ACC112 (cell line): ENCODE measurements at regions not wholly inside any gene's neighbourhood (a gene's known extent, or its start where the extent isn't known, plus 50 kb on each side); places are given as distances from the start of the nearest gene placed in this dataset.
"Not testable (repeated sequence)": the region's sequence is repeated elsewhere in the genome, so short reads cannot be mapped to it uniquely, and the experiment has no call there.

Source experiments
- H2AFZ ChIP-seq: fragments of 200-600 bp; sonication (generic); one replicate; pipeline ENCODE4 v1.6.0; 2017; ENCODE audit warnings: antibody characterized with exemption, low read length; ENCODE audit not compliant: unreplicated experiment
- H3K27ac ChIP-seq: fragments of 200-600 bp; sonication (generic); 2 replicates; pipeline ENCODE4 v1.5.1; 2014; ENCODE audit warnings: low read depth, mild to moderate bottlenecking, antibody characterized with exemption, low read length, moderate library complexity
- H3K27me3 ChIP-seq: fragments of 200-600 bp; sonication (generic); 2 replicates; pipeline ENCODE4 v1.6.1; 2014; ENCODE audit warnings: mild to moderate bottlenecking, antibody characterized with exemption, low read length, moderate library complexity, mixed read lengths; ENCODE audit not compliant: insufficient read depth
- H3K36me3 ChIP-seq: fragments of 200-600 bp; sonication (generic); 2 replicates; pipeline ENCODE4 v1.6.1; 2016; ENCODE audit warnings: mild to moderate bottlenecking, antibody characterized with exemption, low read length, moderate library complexity, mixed read lengths; ENCODE audit not compliant: insufficient read depth
- H3K4me1 ChIP-seq: fragments of 200-600 bp; sonication (generic); one replicate; pipeline ENCODE4 v1.6.1; 2016; ENCODE audit warnings: low read length, mixed read lengths; ENCODE audit not compliant: insufficient read depth, unreplicated experiment, control insufficient read depth
- H3K4me3 ChIP-seq: fragments of 200-600 bp; sonication (generic); 2 replicates; pipeline ENCODE4 v1.5.1; 2014; ENCODE audit warnings: mild to moderate bottlenecking, low read depth, low read length
- H3K79me2 ChIP-seq: fragments of 200-600 bp; sonication (generic); one replicate; pipeline ENCODE4 v1.6.0; 2016; ENCODE audit warnings: low read length; ENCODE audit not compliant: control insufficient read depth, unreplicated experiment, insufficient read depth

- H3K4me1 ChIP-seq: no peaks in the 10 kb centered on the region
Observed at GRCh38 chr4:158347556-158347955, 137.3 kb downstream of the TMEM144 start.

DNA sequence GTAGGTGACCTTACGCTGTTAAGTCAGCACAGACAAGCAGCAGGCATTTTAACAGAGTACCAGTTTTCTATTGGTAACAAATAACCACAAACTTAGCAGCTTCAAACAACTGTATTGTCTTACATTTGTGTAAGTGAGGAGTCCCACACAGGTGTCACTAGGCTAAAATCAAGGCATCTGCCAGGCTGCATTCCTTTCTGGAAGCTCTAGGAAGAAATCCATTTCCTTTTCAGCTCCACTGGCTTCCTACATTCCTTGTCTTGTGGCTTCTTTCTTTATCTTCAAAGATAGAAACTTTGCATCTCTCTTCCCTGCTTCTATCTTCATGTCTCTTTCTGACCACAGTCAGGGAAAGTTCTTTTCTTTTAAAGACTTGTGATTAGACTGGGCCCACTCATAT lies 139.9 kb downstream of the TMEM144 start:
- Histone ChIP-seq H2AFZ (no peak overlapping the region), H3K36me3 (no peaks in the 10 kb centered on the region), H3K27me3 (no peaks in the 10 kb centered on the region), H3K79me2 (no peaks in the 10 kb centered on the region), H3K27ac (no peak overlapping the region), H3K4me1 (no peaks in the 10 kb centered on the region), H3K4me3 (no peak overlapping the region)

More at GRCh38 chr4:158347556-158347955, 137.3 kb downstream of the TMEM144 start:
- H3K79me2 ChIP-seq: no peaks in the 10 kb centered on the region
- no peak overlapping the region for H3K4me3 ChIP-seq
- H3K27ac ChIP-seq: no peak overlapping the region
- H3K36me3 ChIP-seq: no peaks in the 10 kb centered on the region
- H3K27me3 ChIP-seq: no peaks in the 10 kb centered on the region
- H2AFZ ChIP-seq: no peak overlapping the region

GRCh38 chr4:158353541-158354304 lies 143.4 kb downstream of the TMEM144 start:
- H2AFZ ChIP-seq: no peak overlapping the region
- H3K27ac ChIP-seq: no peak overlapping the region
- no peaks in the 10 kb centered on the region for H3K4me1 ChIP-seq
- H3K36me3 ChIP-seq: 0 out of 2 replicates have a peak, but pooled peaks cover 4% of the 10 kb centered on the region
- no peaks in the 10 kb centered on the region for H3K79me2 ChIP-seq
- H3K4me3 ChIP-seq: no peak overlapping the region
- no peaks in the 10 kb centered on the region for H3K27me3 ChIP-seq

DNA sequence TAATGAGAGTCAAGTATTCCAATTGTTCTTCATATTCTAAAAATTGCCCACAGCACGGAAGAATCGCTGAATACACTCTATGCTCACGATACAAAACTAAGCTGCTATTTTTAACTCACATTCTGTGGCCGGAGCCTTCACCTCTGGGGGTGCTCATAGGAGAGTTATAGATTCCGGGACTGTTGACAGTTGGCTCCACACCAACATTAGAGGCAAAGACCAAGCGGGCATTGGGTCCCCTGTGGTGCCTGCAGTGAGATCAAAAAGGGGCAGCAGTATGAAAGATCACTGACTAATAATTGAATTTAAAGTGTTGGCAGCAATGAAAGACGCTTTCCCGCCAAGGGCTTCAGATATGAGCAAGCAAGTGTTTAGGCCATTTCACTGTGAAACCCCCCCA lies 146.0 kb downstream of the TMEM144 start:
- Histone ChIP-seq H3K36me3 (0 out of 2 replicates have a peak, but pooled peaks cover 7% of the 10 kb centered on the region), H3K4me3 (no peak overlapping the region), H3K4me1 (no peaks in the 10 kb centered on the region), H2AFZ (no peak overlapping the region), H3K27me3 (no peaks in the 10 kb centered on the region), H3K27ac (no peak overlapping the region), H3K79me2 (no peaks in the 10 kb centered on the region)

DNA sequence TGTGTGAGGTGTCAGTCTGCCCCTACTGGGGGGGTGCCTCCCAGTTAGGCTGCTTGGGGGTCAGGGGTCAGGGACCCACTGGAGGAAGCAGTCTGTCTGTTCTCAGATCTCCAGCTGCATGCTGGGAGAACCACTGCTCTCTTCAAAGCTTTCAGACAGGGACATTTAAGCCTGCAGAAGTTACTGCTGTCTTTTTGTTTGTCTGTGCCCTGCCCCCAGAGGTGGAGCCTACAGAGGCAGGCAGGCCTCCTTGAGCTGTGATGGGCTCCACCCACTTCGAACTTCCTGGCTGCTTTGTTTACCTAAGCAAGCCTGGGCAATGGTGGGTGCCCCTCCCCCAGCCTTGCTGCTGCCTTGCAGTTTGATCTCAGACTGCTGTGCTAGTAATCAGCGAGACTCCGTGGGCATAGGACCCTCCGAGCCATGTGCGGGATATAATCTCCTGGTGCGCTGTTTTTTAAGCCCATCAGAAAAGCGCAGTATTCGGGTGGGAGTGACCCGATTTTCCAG lies 153.7 kb upstream of the RXFP1 start:
- not testable (repeated sequence) for H2AFZ ChIP-seq, H3K79me2 ChIP-seq, H3K27ac ChIP-seq, H3K4me3 ChIP-seq, H3K27me3 ChIP-seq, H3K36me3 ChIP-seq
- peaks cover 30% of the 10 kb centered on the region for H3K4me1 ChIP-seq

DNA sequence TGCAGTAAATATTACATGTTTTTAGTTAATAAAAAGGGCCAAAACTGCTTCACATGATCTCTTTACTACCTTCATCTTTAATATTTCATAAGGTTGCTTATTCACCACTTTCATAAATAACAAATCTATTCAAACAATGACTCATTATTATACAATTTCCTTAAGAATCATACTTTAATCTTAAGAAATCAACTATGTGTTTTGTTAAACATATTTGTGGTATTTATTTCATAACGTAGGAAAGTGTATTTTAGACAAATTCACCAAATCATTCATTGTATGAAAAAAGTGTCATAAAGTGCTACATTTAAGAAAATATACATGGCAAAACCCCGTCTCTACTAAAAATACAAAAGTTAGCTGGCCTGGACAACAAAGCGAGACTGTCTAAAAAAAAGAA lies 150.5 kb upstream of the RXFP1 start:
- no peak overlapping the region for H2AFZ ChIP-seq
- H3K4me1 ChIP-seq: peaks cover 50% of the 10 kb centered on the region
- H3K27me3 ChIP-seq: no peaks in the 10 kb centered on the region
- no peaks in the 10 kb centered on the region for H3K79me2 ChIP-seq
- peak overlapping the region; percentile 86 for H3K27ac ChIP-seq
- peak overlapping the region; percentile 6; the same call in 1 of the 2 replicates for H3K4me3 ChIP-seq
- peaks cover 4% of the 10 kb centered on the region; the same call in 1 of the 2 replicates for H3K36me3 ChIP-seq

GRCh38 chr4:158374318-158374717 lies 147.4 kb upstream of the RXFP1 start:
- Histone ChIP-seq H2AFZ (no peak overlapping the region), H3K36me3 (no peaks in the 10 kb centered on the region), H3K27ac (no peak overlapping the region; the same call in 1 of the 2 replicates), H3K27me3 (no peaks in the 10 kb centered on the region), H3K4me3 (no peak overlapping the region), H3K4me1 (peaks cover 55% of the 10 kb centered on the region), H3K79me2 (no peaks in the 10 kb centered on the region)

- H3K4me3 ChIP-seq: 0 out of 2 replicates have a peak overlapping the region, but pooled peaks have one; percentile 6
- peaks cover 39% of the 10 kb centered on the region for H3K4me1 ChIP-seq
- H3K27me3 ChIP-seq: no peaks in the 10 kb centered on the region
- H3K27ac ChIP-seq: peak overlapping the region; percentile 29
- H2AFZ ChIP-seq: peak overlapping the region; percentile 5
- H3K79me2 ChIP-seq: no peaks in the 10 kb centered on the region
- H3K36me3 ChIP-seq: no peaks in the 10 kb centered on the region
Observed at GRCh38 chr4:158376106-158376840, 145.4 kb upstream of the RXFP1 start.

- H3K4me3 ChIP-seq: no peak overlapping the region
- H3K36me3 ChIP-seq: no peaks in the 10 kb centered on the region
- no peaks in the 10 kb centered on the region for H3K4me1 ChIP-seq
- H3K79me2 ChIP-seq: no peaks in the 10 kb centered on the region
- no peak overlapping the region for H2AFZ ChIP-seq
- no peak overlapping the region for H3K27ac ChIP-seq
- no peaks in the 10 kb centered on the region for H3K27me3 ChIP-seq
Observed at GRCh38 chr4:158384414-158384813, 137.3 kb upstream of the RXFP1 start.

GRCh38 chr4:158395343-158395742 lies 126.3 kb upstream of the RXFP1 start:
- Histone ChIP-seq H3K27ac (no peak overlapping the region), H3K4me1 (no peaks in the 10 kb centered on the region), H2AFZ (no peak overlapping the region), H3K79me2 (no peaks in the 10 kb centered on the region), H3K27me3 (no peaks in the 10 kb centered on the region), H3K4me3 (no peak overlapping the region), H3K36me3 (no peaks in the 10 kb centered on the region)
